ENCODE measurements at regions not wholly inside any gene's neighbourhood (a gene's known extent, or its start where the extent isn't known, plus 50 kb on each side); places are given as distances from the start of the nearest gene placed in this dataset.
"Not testable (repeated sequence)": the region's sequence is repeated elsewhere in the genome, so short reads cannot be mapped to it uniquely, and the experiment has no call there.

- H3K27ac ChIP-seq (ENCODE audit: low read depth, low read length), result no peak overlapping the region
- peaks cover 2% of the 10 kb centered on the region; the same call in 1 of the 2 replicates for H3K9me3 ChIP-seq (ENCODE audit: control insufficient read depth, insufficient read depth, low read length)
- no peaks in the 10 kb centered on the region for H3K27me3 ChIP-seq (ENCODE audit: control insufficient read depth, low read length)
- H3K79me2 ChIP-seq (ENCODE audit: control insufficient read depth, low read length), result no peaks in the 10 kb centered on the region
- no peak for TF ChIP-seq CTCF (IDR thresholded peaks at IDR 0.05; ENCODE audit: low read depth, low read length, poor library complexity, severe bottlenecking)
- no peak for TF ChIP-seq EZH2phosphoT487 (IDR thresholded peaks at IDR 0.05; ENCODE audit: borderline replicate concordance, low read length)
- H3K4me1 ChIP-seq (ENCODE audit: control insufficient read depth, low read length), result peaks cover 62% of the 10 kb centered on the region
- no peak overlapping the region for H3K4me3 ChIP-seq (ENCODE audit: low read length)
- no peaks in the 10 kb centered on the region for H3K9me2 ChIP-seq (replicated peaks; ENCODE audit: control insufficient read depth, low read length)
- H3K4me2 ChIP-seq (ENCODE audit: low read length), result no peak overlapping the region
- H3F3A ChIP-seq (ENCODE audit: control insufficient read depth, insufficient read depth), result no peaks in the 10 kb centered on the region
- no peaks in the 10 kb centered on the region for H3K36me3 ChIP-seq (ENCODE audit: control insufficient read depth, low read length)
- no peaks in the 10 kb centered on the region for H4K20me1 ChIP-seq (ENCODE audit: control insufficient read depth, insufficient read depth, low read depth, low read length)
These were observed 139.6 kb downstream of the DYRK2 start for GRCh38 chr12:67788118-67788517.

DNA sequence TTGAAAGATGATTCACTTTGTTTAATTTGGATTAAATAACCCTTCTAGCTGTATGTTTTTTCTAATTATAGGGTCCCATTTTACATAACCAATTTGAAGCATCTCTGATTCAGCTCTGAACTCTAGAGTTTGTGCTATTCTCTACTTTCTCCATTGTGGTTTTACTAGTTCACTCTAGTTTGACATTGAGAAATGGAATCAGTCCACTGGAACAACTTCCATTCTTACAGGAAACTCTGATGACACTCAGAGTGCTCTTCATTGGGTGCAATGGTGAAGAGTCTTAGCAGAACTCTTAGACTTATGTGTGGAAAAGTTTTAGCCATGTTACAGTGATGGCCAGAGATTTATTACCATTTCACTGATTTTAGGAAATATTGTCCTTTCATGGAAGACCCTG, 140.7 kb downstream of the DYRK2 start:
- H3K4me2 ChIP-seq (ENCODE audit: low read length), result peak overlapping the region; percentile 2; the same call in 1 of the 2 replicates
- no peaks in the 10 kb centered on the region for H4K20me1 ChIP-seq (ENCODE audit: control insufficient read depth, insufficient read depth, low read depth, low read length)
- peaks cover 2% of the 10 kb centered on the region; the same call in 1 of the 2 replicates for H3K9me3 ChIP-seq (ENCODE audit: control insufficient read depth, insufficient read depth, low read length)
- no peaks in the 10 kb centered on the region for H3K36me3 ChIP-seq (ENCODE audit: control insufficient read depth, low read length)
- no peaks in the 10 kb centered on the region for H3F3A ChIP-seq (ENCODE audit: control insufficient read depth, insufficient read depth)
- H3K27me3 ChIP-seq (ENCODE audit: control insufficient read depth, low read length), result no peaks in the 10 kb centered on the region
- H3K4me1 ChIP-seq (ENCODE audit: control insufficient read depth, low read length), result peaks cover 51% of the 10 kb centered on the region
- H3K9me2 ChIP-seq (replicated peaks; ENCODE audit: control insufficient read depth, low read length), result no peaks in the 10 kb centered on the region
- H3K79me2 ChIP-seq (ENCODE audit: control insufficient read depth, low read length), result no peaks in the 10 kb centered on the region
- no peak overlapping the region for H3K27ac ChIP-seq (ENCODE audit: low read depth, low read length)
- no peak overlapping the region for H3K4me3 ChIP-seq (ENCODE audit: low read length)
- TF ChIP-seq CTCF (IDR thresholded peaks at IDR 0.05; ENCODE audit: low read depth, low read length, poor library complexity, severe bottlenecking), result no peak
- no peak for TF ChIP-seq EZH2phosphoT487 (IDR thresholded peaks at IDR 0.05; ENCODE audit: borderline replicate concordance, low read length)

- Histone ChIP-seq H3K36me3 (ENCODE audit: control insufficient read depth, low read length) (no peaks in the 10 kb centered on the region), H3K79me2 (ENCODE audit: control insufficient read depth, low read length) (no peaks in the 10 kb centered on the region), H4K20me1 (ENCODE audit: control insufficient read depth, insufficient read depth, low read depth, low read length) (no peaks in the 10 kb centered on the region), H3F3A (ENCODE audit: control insufficient read depth, insufficient read depth) (no peaks in the 10 kb centered on the region), H3K4me2 (ENCODE audit: low read length) (no peak overlapping the region), H3K4me3 (ENCODE audit: low read length) (no peak overlapping the region), H3K4me1 (ENCODE audit: control insufficient read depth, low read length) (peaks cover 45% of the 10 kb centered on the region), H3K27ac (ENCODE audit: low read depth, low read length) (no peak overlapping the region), H3K9me3 (ENCODE audit: control insufficient read depth, insufficient read depth, low read length) (peaks cover 2% of the 10 kb centered on the region; the same call in 1 of the 2 replicates), H3K27me3 (ENCODE audit: control insufficient read depth, low read length) (no peaks in the 10 kb centered on the region), H3K9me2 (replicated peaks; ENCODE audit: control insufficient read depth, low read length) (no peaks in the 10 kb centered on the region)
- TF ChIP-seq CTCF (IDR thresholded peaks at IDR 0.05; ENCODE audit: low read depth, low read length, poor library complexity, severe bottlenecking), result no peak
- TF ChIP-seq EZH2phosphoT487 (IDR thresholded peaks at IDR 0.05; ENCODE audit: borderline replicate concordance, low read length), result no peak
These were observed 142.1 kb downstream of the DYRK2 start for GRCh38 chr12:67790660-67791059.

- not testable (repeated sequence) for H3K9me3 ChIP-seq (ENCODE audit: control insufficient read depth, insufficient read depth, low read length); H3K27me3 ChIP-seq (ENCODE audit: control insufficient read depth, low read length); H4K20me1 ChIP-seq (ENCODE audit: control insufficient read depth, insufficient read depth, low read depth, low read length); H3K27ac ChIP-seq (ENCODE audit: low read depth, low read length); H3K9me2 ChIP-seq (replicated peaks; ENCODE audit: control insufficient read depth, low read length); H3K79me2 ChIP-seq (ENCODE audit: control insufficient read depth, low read length); H3K4me3 ChIP-seq (ENCODE audit: low read length); H3K4me2 ChIP-seq (ENCODE audit: low read length); H3F3A ChIP-seq (ENCODE audit: control insufficient read depth, insufficient read depth); H3K36me3 ChIP-seq (ENCODE audit: control insufficient read depth, low read length)
- H3K4me1 ChIP-seq (ENCODE audit: control insufficient read depth, low read length), result peaks cover 38% of the 10 kb centered on the region
These were observed 142.8 kb downstream of the DYRK2 start for GRCh38 chr12:67791362-67791761.
